ENCODE measurements at regions not wholly inside any gene's neighbourhood (a gene's known extent, or its start where the extent isn't known, plus 50 kb on each side); places are given as distances from the start of the nearest gene placed in this dataset.
"Not testable (repeated sequence)": the region's sequence is repeated elsewhere in the genome, so short reads cannot be mapped to it uniquely, and the experiment has no call there.

DNA sequence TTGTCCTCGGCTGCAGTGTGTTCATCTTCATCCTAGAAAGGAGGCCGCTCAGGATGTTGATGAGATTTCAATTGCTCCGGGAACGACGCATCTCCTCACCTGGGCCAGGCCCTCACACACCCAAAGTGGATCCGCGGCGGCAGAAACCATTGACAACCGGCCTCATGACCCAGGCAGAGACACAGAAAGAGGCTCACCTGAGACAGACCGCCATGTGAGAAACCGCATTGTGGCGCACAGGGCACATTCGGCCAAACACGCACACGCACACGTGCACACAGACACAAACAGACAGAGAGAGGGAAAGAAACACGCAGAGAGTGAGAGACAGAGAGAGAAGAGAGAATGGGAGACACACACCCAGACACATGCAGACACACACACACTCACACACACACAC lies 3879.3 kb downstream of the SRGAP2C start:
- not testable (repeated sequence) for H3K4me1 ChIP-seq; H3K4me3 ChIP-seq; DNase-seq (ENCODE audit: low spot score in 2 of 2); H3K27ac ChIP-seq; H3K36me3 ChIP-seq; H3K27me3 ChIP-seq
- 90% methylated on average over 8 to 16 of the region's 17 CpGs for WGBS, 2 donors
- peaks cover 0 to 37% (median 2%) of the 10 kb centered on the region in 4 donors for H3K9me3 ChIP-seq

DNA sequence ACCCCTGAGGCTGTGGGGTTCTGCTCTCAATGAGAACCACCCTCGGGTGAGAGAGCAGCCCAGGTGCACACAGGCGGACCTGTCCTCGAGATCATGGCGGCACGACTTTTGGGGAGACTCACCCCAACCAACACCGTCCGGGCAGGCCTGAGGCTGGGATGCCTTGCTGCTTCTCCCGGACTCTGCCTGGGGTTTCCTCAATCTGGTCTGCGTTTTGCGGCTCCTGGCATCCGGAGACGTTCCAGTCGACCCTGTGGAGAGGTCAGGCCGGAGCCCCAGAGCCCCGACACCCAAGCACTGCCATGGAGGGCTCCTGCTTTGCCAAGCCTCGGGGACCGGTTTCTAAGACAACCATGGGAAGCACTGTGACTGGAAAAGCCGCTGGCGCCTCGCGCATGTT lies 3879.7 kb downstream of the SRGAP2C start:
- H3K4me1 ChIP-seq = no peaks in the 10 kb centered on the region
- no peaks in the 10 kb centered on the region for H3K27me3 ChIP-seq
- H3K9me3 ChIP-seq = peaks cover 0 to 41% (median 2%) of the 10 kb centered on the region in 4 donors
- no peak overlapping the region for H3K27ac ChIP-seq
- WGBS, 2 donors = 91 to 94% methylated on average over 14 to 21 of the region's 21 CpGs
- TF ChIP-seq POLR2A (IDR thresholded peaks at IDR 0.05) = no peak
- TF ChIP-seq, protein P1, sequence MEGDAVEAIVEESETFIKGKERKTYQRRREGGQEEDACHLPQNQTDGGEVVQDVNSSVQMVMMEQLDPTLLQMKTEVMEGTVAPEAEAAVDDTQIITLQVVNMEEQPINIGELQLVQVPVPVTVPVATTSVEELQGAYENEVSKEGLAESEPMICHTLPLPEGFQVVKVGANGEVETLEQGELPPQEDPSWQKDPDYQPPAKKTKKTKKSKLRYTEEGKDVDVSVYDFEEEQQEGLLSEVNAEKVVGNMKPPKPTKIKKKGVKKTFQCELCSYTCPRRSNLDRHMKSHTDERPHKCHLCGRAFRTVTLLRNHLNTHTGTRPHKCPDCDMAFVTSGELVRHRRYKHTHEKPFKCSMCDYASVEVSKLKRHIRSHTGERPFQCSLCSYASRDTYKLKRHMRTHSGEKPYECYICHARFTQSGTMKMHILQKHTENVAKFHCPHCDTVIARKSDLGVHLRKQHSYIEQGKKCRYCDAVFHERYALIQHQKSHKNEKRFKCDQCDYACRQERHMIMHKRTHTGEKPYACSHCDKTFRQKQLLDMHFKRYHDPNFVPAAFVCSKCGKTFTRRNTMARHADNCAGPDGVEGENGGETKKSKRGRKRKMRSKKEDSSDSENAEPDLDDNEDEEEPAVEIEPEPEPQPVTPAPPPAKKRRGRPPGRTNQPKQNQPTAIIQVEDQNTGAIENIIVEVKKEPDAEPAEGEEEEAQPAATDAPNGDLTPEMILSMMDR (IDR thresholded peaks at IDR 0.05) = no peak
- TF ChIP-seq EP300 (IDR thresholded peaks at IDR 0.05) = no peak
- no peak for DNase-seq (ENCODE audit: low spot score in 2 of 2)
- H3K4me3 ChIP-seq = no peak overlapping the region
- H3K36me3 ChIP-seq = no peaks in the 10 kb centered on the region

DNA sequence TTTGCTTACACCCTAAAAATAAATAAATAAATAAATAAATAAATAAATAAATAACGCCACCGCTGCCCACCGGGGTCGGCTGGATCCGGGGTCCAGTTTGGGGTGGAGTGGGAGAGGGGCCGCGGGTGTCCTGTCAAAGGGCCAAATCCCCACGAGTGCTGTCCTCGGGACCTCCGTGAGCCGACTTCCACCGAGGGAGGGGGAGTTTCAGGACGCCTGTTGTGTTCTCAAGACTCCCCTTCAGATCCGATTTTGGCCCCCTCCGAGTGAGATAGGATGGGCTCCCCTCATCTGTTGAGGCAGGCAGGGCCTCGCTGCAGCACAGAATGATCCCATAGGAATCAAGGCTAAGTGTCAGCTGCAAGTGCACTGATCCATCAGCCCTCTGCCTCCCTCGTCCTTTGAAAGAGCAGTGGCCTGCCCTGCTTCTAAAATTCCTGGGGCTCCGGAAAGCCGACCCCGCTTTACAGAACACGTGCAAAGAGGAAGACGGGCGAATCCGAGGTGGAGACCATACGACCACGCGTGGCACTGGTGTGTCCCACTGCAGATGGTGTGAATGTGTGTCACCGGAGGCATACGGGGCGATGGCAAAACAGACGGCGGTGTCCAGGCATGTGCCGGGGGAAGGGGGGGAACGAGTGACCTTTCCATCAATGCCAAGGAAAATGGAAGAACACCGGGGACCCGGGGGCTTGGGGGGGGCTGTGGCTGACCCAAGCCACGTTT lies 3880.5 kb downstream of the SRGAP2C start:
- no peak overlapping the region for H3K27ac ChIP-seq
- DNase-seq (ENCODE audit: low spot score in 2 of 2) = no peak
- H3K4me1 ChIP-seq = no peaks in the 10 kb centered on the region
- WGBS, 2 donors = 87 to 91% methylated on average over 34 to 37 of the region's 37 CpGs
- H3K36me3 ChIP-seq = no peaks in the 10 kb centered on the region
- no peaks in the 10 kb centered on the region for H3K27me3 ChIP-seq
- H3K4me3 ChIP-seq = no peak overlapping the region
- peaks cover 0 to 48% (median 2%) of the 10 kb centered on the region in 4 donors for H3K9me3 ChIP-seq
- TF ChIP-seq POLR2A (IDR thresholded peaks at IDR 0.05) (no peak), EP300 (IDR thresholded peaks at IDR 0.05) (no peak)
- TF ChIP-seq, protein P1 (IDR thresholded peaks at IDR 0.05) = no peak

DNA sequence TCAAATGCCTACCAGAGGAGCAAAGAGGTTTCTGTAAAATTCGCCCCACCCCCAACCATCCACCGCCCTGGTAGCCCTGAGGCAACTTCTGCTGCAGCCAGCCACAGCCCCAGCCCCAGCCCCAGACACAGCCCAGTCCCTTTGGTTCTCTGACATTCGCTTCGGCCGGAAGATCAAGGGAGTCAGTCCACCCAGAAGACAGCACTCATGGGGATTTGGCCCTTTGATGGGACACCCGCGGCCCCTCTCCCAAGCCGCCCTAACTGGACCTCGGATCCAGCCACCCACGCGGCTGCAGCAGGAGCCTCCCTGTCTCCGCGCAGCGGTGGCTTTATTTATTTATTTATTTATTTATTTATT lies 3881.0 kb downstream of the SRGAP2C start:
- H3K27me3 ChIP-seq = no peaks in the 10 kb centered on the region
- no peak overlapping the region for H3K4me3 ChIP-seq
- H3K36me3 ChIP-seq = no peaks in the 10 kb centered on the region
- DNase-seq (ENCODE audit: low spot score in 2 of 2) = no peak
- TF ChIP-seq EP300 (IDR thresholded peaks at IDR 0.05) (no peak), POLR2A (IDR thresholded peaks at IDR 0.05) (no peak)
- TF ChIP-seq, protein P1 (IDR thresholded peaks at IDR 0.05) = no peak
- H3K9me3 ChIP-seq = peaks cover 0 to 52% (median 3%) of the 10 kb centered on the region in 4 donors
- WGBS, 2 donors = 87 to 90% methylated on average over 14 of the region's 14 CpGs
- H3K27ac ChIP-seq = no peak overlapping the region
- H3K4me1 ChIP-seq = no peaks in the 10 kb centered on the region

DNA sequence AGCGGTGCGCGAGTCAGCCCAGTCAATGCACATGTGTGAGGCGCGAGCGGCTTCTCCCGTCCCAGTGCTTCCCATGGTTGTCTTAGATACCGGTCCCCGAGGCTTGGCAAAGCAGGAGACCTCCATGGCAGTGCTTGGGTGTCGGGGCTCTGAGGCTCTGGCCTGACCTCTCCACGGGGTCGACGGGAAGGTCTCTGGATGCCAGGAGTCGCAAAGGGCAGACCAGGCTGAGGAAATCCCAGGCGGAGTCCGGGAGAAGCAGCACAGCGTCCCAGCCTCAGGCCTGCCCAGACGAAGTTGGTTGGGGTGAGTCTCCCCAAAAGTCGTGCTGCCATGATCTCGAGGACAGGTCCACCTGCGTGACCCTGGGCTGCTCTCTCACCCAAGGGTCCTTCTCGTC lies 3881.6 kb downstream of the SRGAP2C start:
- DNase-seq (ENCODE audit: low spot score in 2 of 2) = no peak
- Histone ChIP-seq H3K4me1 (no peaks in the 10 kb centered on the region), H3K36me3 (no peaks in the 10 kb centered on the region), H3K4me3 (no peak overlapping the region), H3K27ac (no peak overlapping the region), H3K27me3 (no peaks in the 10 kb centered on the region), H3K9me3 (peaks cover 0 to 52% (median 5%) of the 10 kb centered on the region in 4 donors)
- WGBS, 2 donors = 87 to 90% methylated on average over 17 to 19 of the region's 22 CpGs
- no peak for TF ChIP-seq POLR2A (IDR thresholded peaks at IDR 0.05)
- no peak for TF ChIP-seq EP300 (IDR thresholded peaks at IDR 0.05)
- TF ChIP-seq, protein P1 (IDR thresholded peaks at IDR 0.05) = no peak

DNA sequence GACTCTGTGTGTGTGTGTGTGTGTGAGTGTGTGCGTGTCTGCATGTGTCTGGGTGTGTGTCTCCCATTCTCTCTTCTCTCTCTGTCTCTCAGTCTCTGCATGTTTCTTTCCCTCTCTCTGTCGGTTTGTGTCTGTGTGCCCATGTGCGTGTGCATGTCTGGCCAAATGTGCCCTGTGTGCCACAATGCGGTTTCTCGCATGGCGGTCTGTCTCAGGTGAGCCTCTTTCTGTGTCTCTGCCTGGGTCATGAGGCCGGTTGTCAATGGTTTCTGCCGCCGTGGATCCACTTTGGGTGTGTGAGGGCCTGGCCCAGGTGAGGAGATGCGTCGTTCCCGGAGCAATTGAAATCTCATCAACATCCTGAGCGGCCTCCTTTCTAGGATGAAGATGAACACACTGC lies 3882.1 kb downstream of the SRGAP2C start:
- not testable (repeated sequence) for H3K4me1 ChIP-seq; H3K27ac ChIP-seq; DNase-seq (ENCODE audit: low spot score in 2 of 2); H3K36me3 ChIP-seq; H3K27me3 ChIP-seq; H3K4me3 ChIP-seq
- 91 to 96% methylated on average over 9 to 10 of the region's 13 CpGs for WGBS, 2 donors
- peaks cover 0 to 52% (median 6%) of the 10 kb centered on the region in 4 donors for H3K9me3 ChIP-seq

Measured in tibial nerve (tissue), 4 donors.